SU-DHL-6 (cell line): ENCODE measurements at regions not wholly inside any gene's neighbourhood (a gene's known extent, or its start where the extent isn't known, plus 50 kb on each side); places are given as distances from the start of the nearest gene placed in this dataset.
"Not testable (repeated sequence)": the region's sequence is repeated elsewhere in the genome, so short reads cannot be mapped to it uniquely, and the experiment has no call there.

Source experiments
- H2AFZ ChIP-seq: fragments of 200-600 bp; sonication (generic); 2 replicates; pipeline ENCODE4 v1.6.1; 2014; ENCODE audit warnings: low read depth, mild to moderate bottlenecking, moderate library complexity, mixed read lengths, antibody characterized with exemption, low read length; ENCODE audit not compliant: severe bottlenecking
- H3F3A ChIP-seq: fragments of 200-600 bp; shearing (Covaris generic); 2 replicates; pipeline ENCODE4 v1.6.0; 2016; ENCODE audit warnings: antibody characterized with exemption, mild to moderate bottlenecking; ENCODE audit not compliant: insufficient read depth
- H3K27ac ChIP-seq: fragments of 200-600 bp; sonication (generic); 2 replicates; pipeline ENCODE4 v1.5.1; 2016; ENCODE audit warnings: low read depth, mild to moderate bottlenecking, low read length, moderate library complexity, mixed read lengths
- H3K27me3 ChIP-seq: fragments of 200-600 bp; sonication (generic), shearing (Covaris generic); 2 replicates; pipeline ENCODE4 v1.6.0; 2014; ENCODE audit warnings: mild to moderate bottlenecking, low read length
- H3K36me3 ChIP-seq: fragments of 200-600 bp; sonication (generic); 2 replicates; pipeline ENCODE4 v1.6.1; 2014; ENCODE audit warnings: mild to moderate bottlenecking, low read length, mixed read lengths
- H3K4me2 ChIP-seq: fragments of 300-600, 200-600 bp; shearing (Covaris generic), sonication (generic); 2 replicates; pipeline ENCODE4 v1.6.0; 2014; ENCODE audit warnings: low read length, low read depth, mild to moderate bottlenecking; ENCODE audit not compliant: poor library complexity, severe bottlenecking
- H3K4me3 ChIP-seq: fragments of 200-600 bp; sonication (generic); 2 replicates; pipeline ENCODE4 v1.5.1; 2014; ENCODE audit warnings: antibody characterized with exemption, low read length, mild to moderate bottlenecking, mixed read lengths; ENCODE audit not compliant: insufficient read depth, poor library complexity, severe bottlenecking
- H3K79me2 ChIP-seq: fragments of 200-600 bp; sonication (generic); 2 replicates; pipeline ENCODE4 v1.6.1; 2014; ENCODE audit warnings: mild to moderate bottlenecking, low read length, moderate library complexity; ENCODE audit not compliant: insufficient read depth
- H3K9ac ChIP-seq: fragments of 200-600 bp; sonication (generic); 2 replicates; pipeline ENCODE4 v1.7.0; 2014; ENCODE audit warnings: mild to moderate bottlenecking, low read length
- H3K9me2 ChIP-seq: fragments of 200-600 bp; sonication (generic); replicated peaks from 2 replicates; pipeline ENCODE4 v1.6.1; 2014; ENCODE audit warnings: low read length; ENCODE audit not compliant: insufficient read depth
- H3K9me3 ChIP-seq: fragments of 200-600 bp; sonication (generic); 2 replicates; pipeline ENCODE4 v1.6.1; 2014; ENCODE audit warnings: low read length, mixed read lengths; ENCODE audit not compliant: insufficient read depth
- H4K20me1 ChIP-seq: fragments of 200-600 bp; sonication (generic); 2 replicates; pipeline ENCODE4 v1.6.1; 2014; ENCODE audit warnings: low read depth, mild to moderate bottlenecking, antibody characterized with exemption, low read length, moderate library complexity, mixed read lengths
- EZH2phosphoT487 ChIP-seq: fragments of 200-600 bp; sonication (generic), shearing (Covaris generic); conservative IDR thresholded peaks from 2 replicates; pipeline ENCODE4 v1.6.1; 2018; ENCODE audit warnings: mild to moderate bottlenecking, antibody characterized with exemption, low read length, moderate library complexity, mixed read lengths
- TF ChIP-seq, protein P1 (sequence below): fragments of 200-600 bp; sonication (generic); IDR thresholded peaks from one replicate; pipeline ENCODE4 v1.5.1; 2017; ENCODE audit warnings: antibody characterized with exemption, mild to moderate bottlenecking, low read length, moderate library complexity; ENCODE audit not compliant: insufficient read depth, poor library complexity, severe bottlenecking

DNA sequence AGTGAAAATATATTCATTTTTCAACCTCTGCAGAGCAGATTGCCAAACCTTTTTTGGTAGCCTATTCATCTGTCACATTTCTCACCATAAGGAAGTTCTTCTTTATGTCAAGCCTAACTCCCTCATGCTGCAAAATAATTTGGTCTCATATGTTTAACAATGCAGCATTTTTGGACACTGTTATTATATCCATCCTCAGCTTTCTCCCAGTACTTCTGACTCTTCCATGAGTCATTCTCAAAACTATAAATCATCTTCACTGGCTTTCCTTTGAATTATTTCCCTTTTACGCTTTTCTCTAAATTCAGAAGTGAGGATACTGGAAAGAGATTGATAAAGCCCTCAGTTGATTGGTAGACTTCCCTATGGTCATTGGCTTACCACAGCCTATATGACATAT is 192.2 kb downstream of the TPBG start:
- H3K4me3 ChIP-seq: no peak overlapping the region
- H3K36me3 ChIP-seq: no peaks in the 10 kb centered on the region
- no peaks in the 10 kb centered on the region for H4K20me1 ChIP-seq
- no peaks in the 10 kb centered on the region for H3K9me3 ChIP-seq
- H3K79me2 ChIP-seq: no peaks in the 10 kb centered on the region
- H3K9ac ChIP-seq: no peak overlapping the region
- H3K27ac ChIP-seq: no peak overlapping the region
- no peaks in the 10 kb centered on the region for H3K27me3 ChIP-seq
- no peak overlapping the region for H3K4me2 ChIP-seq
- H3F3A ChIP-seq: no peaks in the 10 kb centered on the region
- no peaks in the 10 kb centered on the region for H3K9me2 ChIP-seq
- H2AFZ ChIP-seq: no peak overlapping the region
- TF ChIP-seq, protein P1, sequence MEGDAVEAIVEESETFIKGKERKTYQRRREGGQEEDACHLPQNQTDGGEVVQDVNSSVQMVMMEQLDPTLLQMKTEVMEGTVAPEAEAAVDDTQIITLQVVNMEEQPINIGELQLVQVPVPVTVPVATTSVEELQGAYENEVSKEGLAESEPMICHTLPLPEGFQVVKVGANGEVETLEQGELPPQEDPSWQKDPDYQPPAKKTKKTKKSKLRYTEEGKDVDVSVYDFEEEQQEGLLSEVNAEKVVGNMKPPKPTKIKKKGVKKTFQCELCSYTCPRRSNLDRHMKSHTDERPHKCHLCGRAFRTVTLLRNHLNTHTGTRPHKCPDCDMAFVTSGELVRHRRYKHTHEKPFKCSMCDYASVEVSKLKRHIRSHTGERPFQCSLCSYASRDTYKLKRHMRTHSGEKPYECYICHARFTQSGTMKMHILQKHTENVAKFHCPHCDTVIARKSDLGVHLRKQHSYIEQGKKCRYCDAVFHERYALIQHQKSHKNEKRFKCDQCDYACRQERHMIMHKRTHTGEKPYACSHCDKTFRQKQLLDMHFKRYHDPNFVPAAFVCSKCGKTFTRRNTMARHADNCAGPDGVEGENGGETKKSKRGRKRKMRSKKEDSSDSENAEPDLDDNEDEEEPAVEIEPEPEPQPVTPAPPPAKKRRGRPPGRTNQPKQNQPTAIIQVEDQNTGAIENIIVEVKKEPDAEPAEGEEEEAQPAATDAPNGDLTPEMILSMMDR: no peak
- no peak for TF ChIP-seq EZH2phosphoT487

DNA sequence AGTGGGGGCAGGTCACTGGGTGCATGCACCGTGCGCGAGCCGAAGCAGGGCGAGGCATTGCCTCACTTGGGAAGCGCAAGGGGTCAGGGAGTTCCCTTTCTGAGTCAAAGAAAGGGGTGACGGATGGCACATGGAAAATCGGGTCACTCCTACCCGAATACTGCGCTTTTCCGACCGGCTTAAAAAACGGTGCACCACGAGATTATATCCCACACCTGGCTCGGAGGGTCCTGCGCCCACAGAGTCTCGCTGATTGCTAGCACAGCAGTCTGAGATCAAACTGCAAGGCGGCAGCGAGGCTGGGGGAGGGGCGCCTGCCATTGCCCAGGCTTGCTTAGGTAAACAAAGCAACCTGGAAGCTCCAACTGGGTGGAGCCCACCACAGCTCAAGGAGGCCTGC is 194.9 kb downstream of the TPBG start:
- not testable (repeated sequence) for H3K4me3 ChIP-seq, H3K9ac ChIP-seq, H3K9me2 ChIP-seq, H4K20me1 ChIP-seq, H3F3A ChIP-seq, H3K79me2 ChIP-seq, H3K27me3 ChIP-seq, H3K4me2 ChIP-seq, H3K36me3 ChIP-seq, H2AFZ ChIP-seq, H3K27ac ChIP-seq, H3K9me3 ChIP-seq

- H3K9me2 ChIP-seq: no peaks in the 10 kb centered on the region
- H3K9ac ChIP-seq: no peak overlapping the region
- H3K27ac ChIP-seq: no peak overlapping the region
- no peaks in the 10 kb centered on the region for H3K9me3 ChIP-seq
- H3K27me3 ChIP-seq: no peaks in the 10 kb centered on the region
- no peak overlapping the region for H3K4me2 ChIP-seq
- H2AFZ ChIP-seq: no peak overlapping the region
- H4K20me1 ChIP-seq: no peaks in the 10 kb centered on the region
- no peaks in the 10 kb centered on the region for H3F3A ChIP-seq
- no peak overlapping the region for H3K4me3 ChIP-seq
- no peaks in the 10 kb centered on the region for H3K79me2 ChIP-seq
- no peak for TF ChIP-seq EZH2phosphoT487
- TF ChIP-seq, protein P1: no peak
- H3K36me3 ChIP-seq: no peaks in the 10 kb centered on the region
Observed at GRCh38 chr6:82567621-82568020, 204.0 kb downstream of the TPBG start.

GRCh38 chr6:82568290-82568993 is 204.8 kb downstream of the TPBG start:
- TF ChIP-seq, protein P1: no peak
- TF ChIP-seq EZH2phosphoT487: no peak
- Histone ChIP-seq H3K4me3 (no peak overlapping the region), H3F3A (no peaks in the 10 kb centered on the region), H3K79me2 (no peaks in the 10 kb centered on the region), H3K4me2 (no peak overlapping the region), H3K36me3 (no peaks in the 10 kb centered on the region), H3K27me3 (no peaks in the 10 kb centered on the region), H4K20me1 (no peaks in the 10 kb centered on the region), H3K27ac (no peak overlapping the region), H3K9ac (no peak overlapping the region), H3K9me2 (no peaks in the 10 kb centered on the region), H2AFZ (no peak overlapping the region), H3K9me3 (no peaks in the 10 kb centered on the region)
